Activated CD4-positive, alpha-beta memory T cell treated with anti-CD3 and anti-CD28 coated beads for 36 hours (primary cell): ENCODE measurements at regions not wholly inside any gene's neighbourhood (a gene's known extent, or its start where the extent isn't known, plus 50 kb on each side); places are given as distances from the start of the nearest gene placed in this dataset.

ENCODE experiments used
- CTCF ChIA-PET: fragments of 350-600 bp; sonication (Branson Sonifier 250); formaldehyde crosslinking; loops from one replicate; lab custom pipeline; 2021; ENCODE audit warnings: antibody characterized with exemption, inconsistent platforms; lab: Charles Lee
- POLR2A ChIA-PET: fragments of 350-600 bp; sonication (Branson Sonifier 250); formaldehyde crosslinking; loops from one replicate; lab custom pipeline; 2021; ENCODE audit warnings: antibody characterized with exemption; lab: Charles Lee
- DNase-seq: peaks from one replicate; pipeline ENCODE4 v3.0.0-alpha.2; 2020
- H3K27ac Mint-ChIP-seq: one replicate; pipeline ENCODE4 v1.8.0; 2021; ENCODE audit warnings: mixed read lengths
- H3K27me3 Mint-ChIP-seq: one replicate; pipeline ENCODE4 v1.8.0; 2021; ENCODE audit warnings: mixed read lengths
- H3K36me3 Mint-ChIP-seq: one replicate; pipeline ENCODE4 v1.8.0; 2021; ENCODE audit warnings: mixed read lengths
- H3K4me1 Mint-ChIP-seq: one replicate; pipeline ENCODE4 v1.8.0; 2021; ENCODE audit warnings: low read depth, mixed read lengths
- H3K4me3 Mint-ChIP-seq: one replicate; pipeline ENCODE4 v1.8.0; 2021; ENCODE audit warnings: mild to moderate bottlenecking, mixed read lengths
- H3K9me3 Mint-ChIP-seq: one replicate; pipeline ENCODE4 v1.8.0; 2021; ENCODE audit warnings: mixed read lengths
- intact Hi-C: fragments of 100-400 bp; cut with micrococcal nuclease; formaldehyde crosslinking; loops from one replicate; pipeline ENCODE4 v1.15.1; 2023

DNA sequence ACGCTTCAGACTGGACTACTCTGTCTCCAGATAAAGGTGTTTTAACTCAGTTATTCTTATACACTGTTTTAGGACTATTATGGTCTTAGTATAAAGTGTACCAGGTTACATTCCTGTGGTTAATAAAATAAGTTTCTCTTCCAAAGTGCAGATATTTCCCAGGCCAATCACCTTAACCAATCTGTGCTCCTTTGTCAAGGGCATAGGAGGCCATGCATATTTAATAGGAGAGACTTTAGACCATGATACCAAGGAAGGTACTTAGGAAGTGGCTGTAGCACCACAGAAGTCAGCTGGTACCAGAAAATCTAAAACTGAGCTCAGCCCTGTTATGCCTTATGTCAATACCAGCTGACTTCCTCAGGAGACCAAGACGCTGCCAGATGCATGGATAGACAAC, 226.5 kb upstream of the TMEM72 start:
- no peaks in the 10 kb centered on the region for H3K36me3 Mint-ChIP-seq
- no peaks in the 10 kb centered on the region for H3K9me3 Mint-ChIP-seq
- ChIA-PET POLR2A (no interaction called here), CTCF (no interaction called here)
- H3K27me3 Mint-ChIP-seq: no peaks in the 10 kb centered on the region
- no peak for DNase-seq
- H3K4me1 Mint-ChIP-seq: no peaks in the 10 kb centered on the region
- no peak overlapping the region for H3K27ac Mint-ChIP-seq
- intact Hi-C loops: no loop called here
- H3K4me3 Mint-ChIP-seq: no peak overlapping the region

DNA sequence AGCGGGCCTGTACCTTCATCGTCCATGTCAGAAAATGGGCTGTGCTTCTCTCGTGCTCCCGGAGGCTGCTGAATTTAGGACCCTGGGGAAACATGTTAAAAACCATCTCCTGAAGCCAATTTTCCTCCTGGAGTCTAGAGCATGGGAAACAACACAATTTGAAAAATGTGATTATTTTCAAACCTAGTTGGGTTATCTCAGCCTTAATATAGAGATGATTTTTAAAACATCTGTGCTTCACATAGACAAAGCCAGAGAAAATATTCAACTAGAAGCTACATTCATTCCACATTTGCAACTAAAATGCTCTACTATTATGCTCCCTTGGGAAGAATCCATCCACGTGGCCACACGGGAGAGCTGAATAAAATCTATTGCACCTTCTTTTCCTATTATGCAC, 225.9 kb upstream of the TMEM72 start:
- DNase-seq: no peak
- Mint-ChIP-seq H3K36me3 (no peaks in the 10 kb centered on the region), H3K27ac (no peak overlapping the region), H3K9me3 (no peaks in the 10 kb centered on the region), H3K4me1 (no peaks in the 10 kb centered on the region), H3K4me3 (no peak overlapping the region), H3K27me3 (no peaks in the 10 kb centered on the region)
- intact Hi-C loops: no loop called here
- ChIA-PET POLR2A (no interaction called here), CTCF (no interaction called here)

DNA sequence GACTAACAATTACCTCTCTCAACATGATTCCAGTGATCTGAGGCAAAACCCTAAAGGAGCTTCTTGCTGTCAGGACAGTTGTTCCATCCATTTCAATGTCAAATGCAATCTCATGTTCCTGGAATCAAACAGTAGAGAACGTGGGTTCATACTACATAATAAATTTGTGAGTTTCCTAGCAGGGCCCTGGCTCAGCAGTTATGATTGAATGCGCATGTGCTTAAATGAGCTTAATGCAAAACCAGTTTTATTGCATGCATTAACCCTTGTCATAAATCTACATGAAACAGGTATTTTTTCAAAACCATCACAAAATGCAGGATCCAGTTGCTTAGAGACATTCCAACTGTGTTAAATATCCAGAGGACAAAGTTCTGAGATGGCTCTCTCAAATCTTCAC, 225.4 kb upstream of the TMEM72 start:
- Mint-ChIP-seq H3K36me3 (no peaks in the 10 kb centered on the region), H3K4me1 (no peaks in the 10 kb centered on the region), H3K4me3 (no peak overlapping the region), H3K27ac (no peak overlapping the region), H3K9me3 (no peaks in the 10 kb centered on the region), H3K27me3 (no peaks in the 10 kb centered on the region)
- CTCF ChIA-PET: no interaction called here
- intact Hi-C loops: no loop called here
- POLR2A ChIA-PET: no interaction called here
- no peak for DNase-seq

DNA sequence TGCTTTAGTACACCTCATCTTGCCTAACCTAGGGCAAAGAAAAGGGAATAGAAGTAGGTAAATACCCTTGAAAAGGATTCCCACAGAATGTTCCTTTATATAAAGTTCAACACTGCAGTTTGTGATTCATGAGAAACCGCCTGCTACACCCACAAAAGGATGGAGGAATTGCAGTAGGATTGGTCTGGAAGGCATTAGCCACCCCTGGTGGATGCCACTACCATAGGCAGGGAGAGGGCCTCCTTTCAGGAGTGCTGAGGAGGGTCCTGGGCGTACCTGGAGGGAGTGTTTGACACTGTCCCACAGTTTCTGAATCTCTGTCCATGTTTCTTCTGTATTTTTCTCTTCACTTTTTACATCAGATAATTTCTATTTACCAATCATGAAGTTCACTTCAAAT, 221.8 kb upstream of the TMEM72 start:
- Mint-ChIP-seq H3K4me1 (no peaks in the 10 kb centered on the region), H3K9me3 (no peaks in the 10 kb centered on the region), H3K27ac (no peak overlapping the region), H3K4me3 (no peak overlapping the region), H3K36me3 (no peaks in the 10 kb centered on the region), H3K27me3 (no peaks in the 10 kb centered on the region)
- DNase-seq: no peak
- POLR2A ChIA-PET: no interaction called here
- CTCF ChIA-PET: no interaction called here
- intact Hi-C loops: no loop called here

DNA sequence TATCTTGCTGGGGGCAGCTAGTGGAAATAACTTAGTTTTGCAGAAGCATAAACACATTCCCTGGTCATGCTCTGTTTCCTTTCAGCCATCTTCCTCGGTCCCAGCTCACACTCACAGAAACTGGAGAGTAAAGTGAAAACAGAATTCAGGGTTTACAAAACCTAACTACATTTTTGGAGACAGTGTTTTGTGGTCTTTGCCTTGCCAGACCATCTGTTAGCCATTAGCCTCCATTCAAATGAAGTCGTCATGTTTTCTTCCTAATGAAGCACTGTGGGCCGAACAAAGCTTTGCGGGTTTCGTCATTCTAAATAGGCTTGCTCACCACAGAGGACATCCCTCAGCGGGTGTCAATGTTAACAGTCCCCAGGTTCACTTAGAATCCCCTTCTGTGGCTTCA, 214.6 kb upstream of the TMEM72 start:
- CTCF ChIA-PET: no interaction called here
- intact Hi-C loops: no loop called here
- no peaks in the 10 kb centered on the region for H3K27me3 Mint-ChIP-seq
- no peak overlapping the region for H3K4me3 Mint-ChIP-seq
- POLR2A ChIA-PET: no interaction called here
- no peaks in the 10 kb centered on the region for H3K4me1 Mint-ChIP-seq
- DNase-seq: no peak
- no peak overlapping the region for H3K27ac Mint-ChIP-seq
- H3K9me3 Mint-ChIP-seq: peaks cover 4% of the 10 kb centered on the region
- no peaks in the 10 kb centered on the region for H3K36me3 Mint-ChIP-seq

DNA sequence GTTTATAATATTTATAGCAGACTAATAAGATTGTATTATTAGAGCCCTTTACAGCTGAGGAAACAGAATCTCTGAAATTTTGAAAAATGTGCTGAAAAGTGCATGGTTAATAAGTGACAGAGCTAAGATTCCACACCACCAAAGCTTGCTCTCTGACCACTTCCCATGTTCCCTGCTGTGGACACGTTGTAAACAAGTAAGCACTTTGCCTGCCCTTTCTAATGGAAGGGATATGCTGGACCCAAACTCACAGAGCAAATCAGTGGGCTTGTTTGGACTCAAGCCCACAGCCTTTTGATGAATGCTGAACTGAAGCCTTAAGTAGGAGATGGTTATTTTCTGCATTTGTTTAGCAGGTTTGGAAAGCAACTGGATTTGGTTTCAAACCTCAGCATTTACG, 214.0 kb upstream of the TMEM72 start:
- intact Hi-C loops: no loop called here
- H3K9me3 Mint-ChIP-seq: peaks cover 4% of the 10 kb centered on the region
- no peak overlapping the region for H3K27ac Mint-ChIP-seq
- no peaks in the 10 kb centered on the region for H3K27me3 Mint-ChIP-seq
- POLR2A ChIA-PET: no interaction called here
- no peaks in the 10 kb centered on the region for H3K4me1 Mint-ChIP-seq
- CTCF ChIA-PET: no interaction called here
- no peak for DNase-seq
- H3K4me3 Mint-ChIP-seq: no peak overlapping the region
- H3K36me3 Mint-ChIP-seq: no peaks in the 10 kb centered on the region

DNA sequence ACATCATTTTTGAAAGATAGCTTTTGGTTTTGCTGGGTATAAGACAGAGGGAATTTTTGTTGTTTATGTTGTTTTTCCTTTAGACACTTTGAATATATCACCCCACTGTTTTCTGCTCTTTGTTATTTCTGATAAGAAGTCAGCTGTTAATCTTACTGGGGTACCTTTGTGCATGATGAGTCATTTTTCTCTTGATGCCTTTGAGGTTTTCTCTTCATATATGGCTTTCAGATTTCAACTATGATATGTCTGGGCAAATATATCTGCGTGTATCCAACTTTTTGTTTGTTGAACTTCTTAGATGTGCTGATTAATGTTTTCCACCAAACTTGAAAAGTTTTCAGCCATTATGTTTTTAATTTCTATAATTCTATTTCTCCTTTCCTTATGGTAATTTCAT, 208.6 kb upstream of the TMEM72 start:
- Mint-ChIP-seq H3K36me3 (no peaks in the 10 kb centered on the region), H3K9me3 (peaks cover 22% of the 10 kb centered on the region), H3K27me3 (no peaks in the 10 kb centered on the region), H3K4me3 (no peak overlapping the region), H3K4me1 (no peaks in the 10 kb centered on the region), H3K27ac (no peak overlapping the region)
- ChIA-PET CTCF (no interaction called here), POLR2A (no interaction called here)
- DNase-seq: no peak
- intact Hi-C loops: no loop called here

DNA sequence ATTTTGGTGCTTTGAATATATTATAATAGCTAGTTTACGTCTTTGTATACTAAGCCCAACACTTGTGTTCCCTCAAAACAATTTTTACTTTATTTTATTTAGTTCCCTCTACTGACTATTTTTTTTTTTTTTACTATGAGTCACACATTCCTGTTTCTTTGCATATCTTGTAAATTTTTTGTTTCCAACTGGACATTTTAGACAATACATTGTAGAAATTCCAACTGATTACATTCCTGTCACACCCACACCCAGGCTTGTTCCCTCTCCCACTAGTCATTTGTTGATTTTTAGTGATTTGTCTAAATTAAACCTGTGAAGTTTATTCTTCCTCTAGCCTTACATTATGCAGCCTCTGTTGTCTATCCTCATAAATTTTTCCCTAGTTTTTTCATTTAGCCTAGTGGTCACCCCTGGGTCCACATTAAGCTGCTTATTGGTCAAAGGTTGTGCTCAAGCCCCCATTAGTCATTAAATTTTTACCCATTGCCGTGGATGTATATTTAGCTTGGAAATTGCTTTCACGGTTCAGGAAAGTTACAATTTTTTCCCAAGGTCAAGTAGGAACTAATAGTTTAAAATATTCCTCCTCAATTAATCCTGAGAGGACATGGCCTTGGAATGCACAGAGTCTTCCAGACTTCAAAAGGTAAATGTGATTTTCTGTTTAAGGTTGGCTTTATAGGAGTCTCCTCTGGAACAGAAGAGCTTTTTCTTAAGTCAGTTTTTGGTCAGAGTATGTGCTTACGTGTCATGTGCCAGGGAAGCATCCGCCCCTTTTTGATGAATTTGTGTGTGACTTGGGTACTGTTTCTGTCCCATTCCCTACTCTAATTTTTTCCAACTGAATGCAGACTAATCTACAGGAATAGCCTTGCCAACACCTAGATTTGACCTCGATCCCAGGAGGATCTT, 207.6 kb upstream of the TMEM72 start:
- Mint-ChIP-seq H3K27ac (no peak overlapping the region), H3K36me3 (no peaks in the 10 kb centered on the region), H3K27me3 (no peaks in the 10 kb centered on the region), H3K4me3 (no peak overlapping the region), H3K4me1 (no peaks in the 10 kb centered on the region), H3K9me3 (peaks cover 22% of the 10 kb centered on the region)
- intact Hi-C loops: no loop called here
- no peak for DNase-seq
- ChIA-PET CTCF (no interaction called here), POLR2A (no interaction called here)

DNA sequence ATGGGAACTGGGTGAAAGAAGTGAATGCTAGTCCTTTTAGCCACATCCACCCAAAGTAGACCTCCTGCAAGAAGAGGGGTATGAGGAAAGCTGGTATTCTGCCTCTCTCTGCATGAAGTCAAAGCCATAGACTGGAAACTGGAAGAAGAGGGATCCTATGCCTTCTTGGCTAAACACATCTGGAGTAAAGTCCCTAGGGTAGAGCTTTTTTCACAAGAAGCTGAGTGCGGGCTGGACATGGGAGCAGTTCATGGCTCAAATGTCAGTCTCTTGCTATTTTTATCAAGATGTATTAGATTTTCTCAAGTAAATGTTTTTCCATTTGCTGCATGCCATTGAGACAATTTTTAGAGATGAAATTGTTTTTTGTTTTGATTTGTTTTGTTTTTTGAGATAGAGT, 206.5 kb upstream of the TMEM72 start:
- H3K27ac Mint-ChIP-seq: no peak overlapping the region
- H3K36me3 Mint-ChIP-seq: no peaks in the 10 kb centered on the region
- H3K9me3 Mint-ChIP-seq: peaks cover 22% of the 10 kb centered on the region
- no peak overlapping the region for H3K4me3 Mint-ChIP-seq
- no peaks in the 10 kb centered on the region for H3K4me1 Mint-ChIP-seq
- ChIA-PET POLR2A (no interaction called here), CTCF (no interaction called here)
- DNase-seq: no peak
- intact Hi-C loops: no loop called here
- H3K27me3 Mint-ChIP-seq: no peaks in the 10 kb centered on the region

DNA sequence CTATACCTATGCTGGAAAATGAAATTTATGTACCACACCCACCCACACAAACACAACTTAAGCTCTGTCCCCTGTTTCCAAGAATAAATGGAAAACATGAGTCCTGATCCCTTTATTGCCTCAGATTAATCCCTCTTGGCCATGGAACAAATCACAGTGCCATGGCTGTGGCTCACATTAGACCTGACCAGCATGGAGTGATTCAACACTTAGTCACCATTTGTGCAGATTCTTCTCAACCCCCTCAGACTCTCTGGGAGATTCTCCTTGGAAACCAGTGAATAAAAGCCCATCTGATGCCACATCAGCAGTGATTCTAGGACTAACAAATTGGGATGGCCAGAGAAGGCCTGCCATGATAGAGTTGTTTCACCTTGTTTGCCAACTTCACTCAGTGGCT, 204.4 kb upstream of the TMEM72 start:
- DNase-seq: no peak
- CTCF ChIA-PET: no interaction called here
- H3K27ac Mint-ChIP-seq: no peak overlapping the region
- H3K36me3 Mint-ChIP-seq: no peaks in the 10 kb centered on the region
- H3K4me3 Mint-ChIP-seq: no peak overlapping the region
- H3K27me3 Mint-ChIP-seq: no peaks in the 10 kb centered on the region
- H3K4me1 Mint-ChIP-seq: no peaks in the 10 kb centered on the region
- peaks cover 18% of the 10 kb centered on the region for H3K9me3 Mint-ChIP-seq
- POLR2A ChIA-PET: no interaction called here
- intact Hi-C loops: no loop called here

DNA sequence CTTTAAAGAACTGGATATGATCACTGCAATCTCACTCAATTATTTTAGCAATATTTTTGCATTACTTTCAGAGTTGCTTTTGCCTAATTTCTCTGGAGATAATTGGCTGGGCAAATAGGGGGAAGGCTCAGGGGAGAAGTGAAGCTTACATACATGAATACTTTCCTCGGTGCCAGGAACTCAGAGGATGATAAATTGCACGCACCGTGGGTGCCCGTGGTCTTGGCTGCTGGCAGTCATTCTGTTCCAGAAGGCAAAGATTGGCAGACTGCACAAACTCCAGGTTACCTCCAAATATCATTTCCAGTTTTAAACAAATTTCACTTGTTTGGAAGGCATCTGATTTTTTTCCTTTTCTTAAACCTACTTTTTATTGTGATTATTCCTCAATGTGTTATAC, 197.8 kb upstream of the TMEM72 start:
- H3K4me3 Mint-ChIP-seq: no peak overlapping the region

DNA sequence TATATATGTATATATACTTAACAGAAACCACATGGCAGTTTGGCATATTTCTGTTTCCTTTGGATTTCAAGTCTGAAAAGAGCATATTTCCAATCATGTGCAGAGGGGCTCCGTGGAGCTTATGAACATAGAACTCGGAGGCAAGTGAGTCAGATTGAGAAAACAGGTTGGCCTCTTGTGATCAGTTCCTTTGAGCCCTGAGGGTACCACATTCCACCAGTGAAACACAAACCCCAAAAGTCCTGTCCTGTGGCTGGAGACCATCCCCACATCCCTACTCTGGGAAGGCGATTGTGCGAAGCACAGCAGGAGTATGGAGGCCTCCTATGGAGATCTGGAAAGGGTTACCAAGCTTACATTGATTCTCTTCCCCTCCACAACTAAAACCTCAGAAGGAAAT, 196.7 kb upstream of the TMEM72 start:
- Mint-ChIP-seq H3K27me3 (no peaks in the 10 kb centered on the region), H3K9me3 (peaks cover 4% of the 10 kb centered on the region), H3K36me3 (no peaks in the 10 kb centered on the region), H3K4me1 (no peaks in the 10 kb centered on the region), H3K27ac (no peak overlapping the region), H3K4me3 (no peak overlapping the region)
- DNase-seq: no peak
- intact Hi-C loops: no loop called here
- ChIA-PET CTCF (no interaction called here), POLR2A (no interaction called here)

More for the DNA sequence above, 197.8 kb upstream of the TMEM72 start:
- no peak for DNase-seq
- Mint-ChIP-seq H3K27ac (no peak overlapping the region), H3K9me3 (no peaks in the 10 kb centered on the region), H3K4me1 (no peaks in the 10 kb centered on the region), H3K27me3 (no peaks in the 10 kb centered on the region), H3K36me3 (no peaks in the 10 kb centered on the region)
- intact Hi-C loops: no loop called here
- POLR2A ChIA-PET: no interaction called here
- CTCF ChIA-PET: no interaction called here

DNA sequence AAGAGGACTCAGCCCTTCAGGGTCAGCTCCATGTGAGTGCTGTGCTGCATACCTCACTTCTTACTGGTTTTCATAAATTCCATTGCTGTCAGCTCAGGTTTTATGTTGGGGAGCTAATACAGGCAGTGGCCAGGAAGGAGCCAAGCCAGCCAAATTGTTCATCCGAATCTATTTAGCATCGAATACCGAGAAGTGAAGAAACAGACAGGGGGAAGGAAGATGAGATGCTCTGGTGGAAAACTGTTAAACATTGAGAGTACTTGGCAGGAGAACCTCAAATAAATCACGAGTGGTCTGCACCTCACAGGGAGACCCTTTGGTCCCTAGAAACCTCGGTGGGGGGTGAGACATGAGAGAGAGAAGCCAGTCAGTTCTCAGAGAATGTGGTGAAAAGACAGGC, 196.0 kb upstream of the TMEM72 start:
- intact Hi-C loops: no loop called here
- H3K4me3 Mint-ChIP-seq: no peak overlapping the region
- DNase-seq: no peak

More for the DNA sequence above, 196.0 kb upstream of the TMEM72 start:
- POLR2A ChIA-PET: no interaction called here
- Mint-ChIP-seq H3K27ac (no peak overlapping the region), H3K9me3 (peaks cover 4% of the 10 kb centered on the region), H3K36me3 (no peaks in the 10 kb centered on the region), H3K27me3 (peaks cover 2% of the 10 kb centered on the region), H3K4me1 (no peaks in the 10 kb centered on the region)
- CTCF ChIA-PET: no interaction called here
